GM18858 (cell line): ENCODE measurements at regions not wholly inside any gene's neighbourhood (a gene's known extent, or its start where the extent isn't known, plus 50 kb on each side); places are given as distances from the start of the nearest gene placed in this dataset.
"Not testable (repeated sequence)": the region's sequence is repeated elsewhere in the genome, so short reads cannot be mapped to it uniquely, and the experiment has no call there.

Experiments
- ATAC-seq: cut with Tn5 transposase; IDR thresholded peaks from one replicate; pipeline ENCODE4 v1.9.1; 2021; ENCODE audit not compliant: unreplicated experiment

- no peak for ATAC-seq
Observed at GRCh38 chr21:36246080-36246631, 73.8 kb upstream of the MORC3 start.

DNA sequence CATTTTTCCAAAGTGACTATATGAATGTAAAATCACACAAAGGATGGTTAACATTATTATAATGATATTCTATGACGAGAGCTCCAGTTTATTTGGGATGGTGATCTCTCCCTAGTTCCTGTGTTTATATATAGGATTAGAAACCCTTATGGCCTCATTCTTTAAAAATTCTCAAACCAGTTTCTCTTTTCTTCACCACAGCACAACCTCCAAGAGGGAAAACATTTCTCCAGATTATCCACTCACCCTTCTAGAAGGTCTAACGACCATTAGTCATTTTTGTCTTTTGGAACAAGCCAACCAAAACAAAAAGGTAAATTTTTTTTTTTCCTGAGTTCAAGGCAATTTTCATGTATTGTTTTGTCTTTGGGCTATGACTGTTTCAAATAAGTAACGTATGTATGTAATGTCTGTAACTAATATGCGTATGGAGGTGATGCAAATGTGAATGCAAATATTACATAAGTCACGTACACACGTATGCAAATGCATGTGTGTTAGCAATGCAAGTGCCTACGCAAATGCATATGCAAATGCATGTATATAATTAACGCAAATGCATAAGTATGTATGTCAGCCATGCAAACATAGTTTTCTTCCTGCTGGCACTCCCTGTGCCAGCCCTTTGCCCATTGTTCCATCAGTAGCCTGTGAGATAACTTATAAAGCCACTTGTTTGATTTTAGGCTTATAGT is 72.5 kb upstream of the MORC3 start:
- ATAC-seq, result no peak

DNA sequence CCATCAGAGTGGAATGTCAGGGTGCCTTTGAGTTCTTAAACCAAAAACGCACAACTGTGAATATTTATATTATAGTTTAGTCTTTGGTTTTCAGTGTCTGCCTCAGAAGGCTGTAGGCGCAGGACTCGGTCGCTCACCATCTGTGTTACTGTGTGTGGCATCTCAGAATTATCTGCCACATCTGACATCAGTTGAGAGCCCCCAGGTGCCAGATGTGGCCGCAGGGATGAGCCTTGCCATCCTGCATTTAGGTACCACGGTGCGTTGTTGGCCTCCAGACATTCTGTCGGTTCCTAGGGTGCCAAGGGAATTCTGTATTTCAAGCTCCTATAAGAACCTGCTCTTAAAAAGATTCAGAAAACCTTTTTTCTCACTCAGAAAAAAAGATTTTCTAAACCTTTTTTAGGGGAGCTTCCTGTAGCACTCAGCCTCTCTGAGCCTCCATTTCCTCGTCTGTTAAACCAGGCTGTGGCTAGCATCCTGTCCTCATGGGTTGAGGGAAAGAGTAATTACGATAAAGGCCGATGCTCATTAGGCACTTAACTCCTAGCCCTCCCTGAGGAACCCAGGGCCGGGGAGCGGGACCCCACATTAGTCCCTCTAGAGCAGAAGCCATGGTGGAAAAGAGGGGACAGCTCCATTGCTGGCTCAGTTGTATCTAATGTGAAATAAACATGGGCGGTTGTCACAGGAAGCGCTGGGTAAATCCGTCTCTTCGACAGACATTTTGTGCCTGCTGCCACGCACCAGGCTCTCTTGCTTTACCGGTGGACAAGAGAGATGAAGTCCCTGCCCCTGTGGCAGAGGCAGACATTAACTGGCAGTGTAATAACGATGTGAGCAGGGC is 70.2 kb upstream of the MORC3 start:
- ATAC-seq, result no peak

- ATAC-seq, result no peak
Observed at GRCh38 chr21:36250423-36251075, 69.4 kb upstream of the MORC3 start.

- no peak for ATAC-seq
Observed at GRCh38 chr21:36254106-36254941, 65.7 kb upstream of the MORC3 start.

- peak; percentile 47 for ATAC-seq
Observed at GRCh38 chr21:36255663-36256062, 64.3 kb upstream of the MORC3 start.

GRCh38 chr21:36257657-36258056 is 62.3 kb upstream of the MORC3 start:
- no peak for ATAC-seq

- ATAC-seq, result peak; percentile 54
Observed at GRCh38 chr21:36260030-36260787, 59.8 kb upstream of the MORC3 start.

DNA sequence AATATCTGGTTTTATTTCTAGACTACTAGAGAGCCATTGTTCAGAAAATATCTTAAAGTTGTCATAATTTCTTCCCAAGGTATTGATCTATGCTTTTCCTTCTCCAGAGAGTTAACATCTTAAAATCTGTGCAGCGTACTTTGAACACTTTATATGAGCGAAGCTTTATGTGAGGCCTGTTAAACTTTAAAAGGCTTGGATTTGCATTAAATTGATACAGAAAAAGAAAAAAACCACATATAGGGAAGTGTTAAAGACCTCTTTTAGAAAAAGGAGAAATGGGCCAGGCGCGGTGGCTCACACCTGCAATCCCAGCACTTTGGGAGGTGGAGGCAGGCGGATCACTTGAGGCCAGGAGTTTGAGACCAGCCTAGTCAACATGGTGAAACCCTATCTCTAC is 59.2 kb upstream of the MORC3 start:
- ATAC-seq, result no peak

DNA sequence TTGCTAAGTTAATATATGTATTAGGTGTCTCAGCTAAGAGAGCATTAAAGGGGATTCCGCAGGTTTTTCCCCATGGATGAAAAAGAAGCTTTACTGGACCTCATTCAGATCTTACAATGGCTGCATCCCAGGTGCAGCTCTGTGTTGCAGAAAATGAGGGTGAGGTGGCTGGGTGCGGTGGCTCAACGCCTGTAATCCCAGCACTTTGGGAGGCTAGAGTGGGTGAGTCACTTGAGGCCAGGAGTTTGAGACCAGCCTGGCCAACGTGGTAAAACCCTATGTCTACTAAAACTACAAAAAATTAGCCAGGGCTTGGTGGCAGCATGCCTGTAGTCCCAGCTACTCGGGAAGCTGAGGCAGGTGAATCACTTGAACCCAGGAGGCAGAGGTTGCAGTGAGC is 58.5 kb upstream of the MORC3 start:
- no peak for ATAC-seq

DNA sequence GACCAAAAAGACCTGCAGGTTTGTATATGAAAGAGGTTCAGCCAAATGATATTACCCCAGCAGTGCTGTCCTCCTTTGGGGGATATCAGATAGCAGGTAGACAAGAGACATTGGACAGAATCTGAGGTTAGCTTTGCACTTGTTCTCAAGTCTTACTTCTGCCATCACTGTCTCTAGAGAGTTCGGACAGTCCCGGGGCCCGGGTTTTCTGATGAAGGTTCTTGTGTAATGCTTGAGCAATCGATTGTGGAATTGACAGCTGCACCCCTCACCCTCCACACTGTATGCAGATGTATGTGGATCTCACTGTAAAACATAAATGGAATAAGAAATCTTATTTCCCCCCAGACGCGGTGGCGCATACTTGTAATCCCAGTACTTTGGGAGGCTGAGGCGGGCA is 56.2 kb upstream of the MORC3 start:
- no peak for ATAC-seq

DNA sequence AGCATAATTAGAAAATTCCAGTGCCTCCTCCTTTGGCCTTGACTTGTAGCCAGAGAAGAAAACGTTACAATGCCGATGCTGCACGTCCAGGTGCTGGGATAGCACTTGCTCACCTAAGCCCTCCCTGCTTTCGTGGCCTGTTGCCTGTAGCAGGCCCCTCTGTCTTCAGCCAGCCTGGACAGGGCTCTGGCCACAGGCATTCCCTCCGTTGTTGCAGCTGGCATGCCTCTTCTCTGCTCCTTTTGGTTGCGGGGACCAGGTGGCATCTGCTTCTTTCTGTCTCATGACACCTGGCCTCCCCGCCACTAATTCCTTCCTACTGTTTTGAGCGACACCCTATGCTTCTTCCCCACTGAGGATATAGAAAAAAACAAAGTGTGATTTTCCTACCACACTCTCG is 54.6 kb upstream of the MORC3 start:
- ATAC-seq, result no peak

DNA sequence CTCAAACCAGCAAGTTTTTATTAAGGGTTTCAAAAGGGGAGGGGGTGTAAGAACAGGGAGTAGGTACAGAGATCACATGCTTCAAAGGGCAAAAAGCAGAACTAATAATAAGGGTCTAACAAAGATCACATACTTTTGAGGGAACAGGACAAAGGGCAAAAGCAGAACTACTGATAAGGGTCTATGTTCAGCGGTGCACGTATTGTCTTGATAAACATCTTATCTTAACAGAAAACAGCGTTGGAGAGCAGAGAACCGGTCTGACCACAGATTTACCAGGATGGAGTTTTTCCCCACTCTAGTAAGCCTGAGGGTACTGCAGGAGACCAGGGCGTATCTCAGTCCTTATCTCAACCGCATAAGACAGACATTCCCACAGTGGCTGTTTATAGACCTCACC is 52.2 kb upstream of the MORC3 start:
- not testable (repeated sequence) for ATAC-seq

GRCh38 chr21:36268264-36268663 is 51.7 kb upstream of the MORC3 start:
- ATAC-seq, result not testable (repeated sequence)
